ENCODE measurements at regions not wholly inside any gene's neighbourhood (a gene's known extent, or its start where the extent isn't known, plus 50 kb on each side); places are given as distances from the start of the nearest gene placed in this dataset.

DNA sequence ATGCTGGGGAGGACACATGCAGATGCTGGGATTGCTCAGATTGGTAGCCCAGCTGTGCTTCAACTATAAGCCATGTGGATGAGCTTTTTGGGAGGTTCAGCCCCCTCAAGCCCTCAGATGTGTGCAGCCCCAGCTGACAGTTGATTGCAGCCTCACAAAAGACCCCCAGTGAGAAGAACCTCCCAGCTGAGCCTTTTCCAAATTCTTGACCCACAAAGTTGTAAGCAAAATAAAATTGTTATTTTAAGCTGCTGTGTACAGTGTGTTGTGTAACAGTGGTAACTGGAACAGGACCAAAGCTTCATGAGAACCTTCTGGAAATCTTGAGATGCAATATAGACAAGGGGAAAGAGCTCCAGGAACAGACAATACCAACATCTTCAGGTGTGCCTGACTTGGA, 156.8 kb upstream of the IRX3 start:
- TF ChIP-seq, protein P1, sequence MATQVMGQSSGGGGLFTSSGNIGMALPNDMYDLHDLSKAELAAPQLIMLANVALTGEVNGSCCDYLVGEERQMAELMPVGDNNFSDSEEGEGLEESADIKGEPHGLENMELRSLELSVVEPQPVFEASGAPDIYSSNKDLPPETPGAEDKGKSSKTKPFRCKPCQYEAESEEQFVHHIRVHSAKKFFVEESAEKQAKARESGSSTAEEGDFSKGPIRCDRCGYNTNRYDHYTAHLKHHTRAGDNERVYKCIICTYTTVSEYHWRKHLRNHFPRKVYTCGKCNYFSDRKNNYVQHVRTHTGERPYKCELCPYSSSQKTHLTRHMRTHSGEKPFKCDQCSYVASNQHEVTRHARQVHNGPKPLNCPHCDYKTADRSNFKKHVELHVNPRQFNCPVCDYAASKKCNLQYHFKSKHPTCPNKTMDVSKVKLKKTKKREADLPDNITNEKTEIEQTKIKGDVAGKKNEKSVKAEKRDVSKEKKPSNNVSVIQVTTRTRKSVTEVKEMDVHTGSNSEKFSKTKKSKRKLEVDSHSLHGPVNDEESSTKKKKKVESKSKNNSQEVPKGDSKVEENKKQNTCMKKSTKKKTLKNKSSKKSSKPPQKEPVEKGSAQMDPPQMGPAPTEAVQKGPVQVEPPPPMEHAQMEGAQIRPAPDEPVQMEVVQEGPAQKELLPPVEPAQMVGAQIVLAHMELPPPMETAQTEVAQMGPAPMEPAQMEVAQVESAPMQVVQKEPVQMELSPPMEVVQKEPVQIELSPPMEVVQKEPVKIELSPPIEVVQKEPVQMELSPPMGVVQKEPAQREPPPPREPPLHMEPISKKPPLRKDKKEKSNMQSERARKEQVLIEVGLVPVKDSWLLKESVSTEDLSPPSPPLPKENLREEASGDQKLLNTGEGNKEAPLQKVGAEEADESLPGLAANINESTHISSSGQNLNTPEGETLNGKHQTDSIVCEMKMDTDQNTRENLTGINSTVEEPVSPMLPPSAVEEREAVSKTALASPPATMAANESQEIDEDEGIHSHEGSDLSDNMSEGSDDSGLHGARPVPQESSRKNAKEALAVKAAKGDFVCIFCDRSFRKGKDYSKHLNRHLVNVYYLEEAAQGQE (tag by site-specific recombination; IDR thresholded peaks at IDR 0.05) = no peak
- TF ChIP-seq ZNF138 (tag by site-specific recombination; IDR thresholded peaks at IDR 0.05; ENCODE audit: borderline replicate concordance) = no peak
- TF ChIP-seq ZFP3 (tag by site-specific recombination; IDR thresholded peaks at IDR 0.05; ENCODE audit: low read depth) = no peak
- no peak for TF ChIP-seq ZNF521 (tag by site-specific recombination; IDR thresholded peaks at IDR 0.05)
- TF ChIP-seq, protein P2, sequence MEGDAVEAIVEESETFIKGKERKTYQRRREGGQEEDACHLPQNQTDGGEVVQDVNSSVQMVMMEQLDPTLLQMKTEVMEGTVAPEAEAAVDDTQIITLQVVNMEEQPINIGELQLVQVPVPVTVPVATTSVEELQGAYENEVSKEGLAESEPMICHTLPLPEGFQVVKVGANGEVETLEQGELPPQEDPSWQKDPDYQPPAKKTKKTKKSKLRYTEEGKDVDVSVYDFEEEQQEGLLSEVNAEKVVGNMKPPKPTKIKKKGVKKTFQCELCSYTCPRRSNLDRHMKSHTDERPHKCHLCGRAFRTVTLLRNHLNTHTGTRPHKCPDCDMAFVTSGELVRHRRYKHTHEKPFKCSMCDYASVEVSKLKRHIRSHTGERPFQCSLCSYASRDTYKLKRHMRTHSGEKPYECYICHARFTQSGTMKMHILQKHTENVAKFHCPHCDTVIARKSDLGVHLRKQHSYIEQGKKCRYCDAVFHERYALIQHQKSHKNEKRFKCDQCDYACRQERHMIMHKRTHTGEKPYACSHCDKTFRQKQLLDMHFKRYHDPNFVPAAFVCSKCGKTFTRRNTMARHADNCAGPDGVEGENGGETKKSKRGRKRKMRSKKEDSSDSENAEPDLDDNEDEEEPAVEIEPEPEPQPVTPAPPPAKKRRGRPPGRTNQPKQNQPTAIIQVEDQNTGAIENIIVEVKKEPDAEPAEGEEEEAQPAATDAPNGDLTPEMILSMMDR (tag by site-specific recombination; IDR thresholded peaks at IDR 0.05) = no peak
- no peak for TF ChIP-seq YY1 (tag by site-specific recombination; IDR thresholded peaks at IDR 0.05)
- no peak for TF ChIP-seq GFI1B (tag by site-specific recombination; IDR thresholded peaks at IDR 0.05)
- no peak for TF ChIP-seq SALL2 (tag by site-specific recombination; IDR thresholded peaks at IDR 0.05; ENCODE audit: borderline replicate concordance)
- no peak for TF ChIP-seq ZNF10 (tag by site-specific recombination; IDR thresholded peaks at IDR 0.05)
- TF ChIP-seq, protein P3, sequence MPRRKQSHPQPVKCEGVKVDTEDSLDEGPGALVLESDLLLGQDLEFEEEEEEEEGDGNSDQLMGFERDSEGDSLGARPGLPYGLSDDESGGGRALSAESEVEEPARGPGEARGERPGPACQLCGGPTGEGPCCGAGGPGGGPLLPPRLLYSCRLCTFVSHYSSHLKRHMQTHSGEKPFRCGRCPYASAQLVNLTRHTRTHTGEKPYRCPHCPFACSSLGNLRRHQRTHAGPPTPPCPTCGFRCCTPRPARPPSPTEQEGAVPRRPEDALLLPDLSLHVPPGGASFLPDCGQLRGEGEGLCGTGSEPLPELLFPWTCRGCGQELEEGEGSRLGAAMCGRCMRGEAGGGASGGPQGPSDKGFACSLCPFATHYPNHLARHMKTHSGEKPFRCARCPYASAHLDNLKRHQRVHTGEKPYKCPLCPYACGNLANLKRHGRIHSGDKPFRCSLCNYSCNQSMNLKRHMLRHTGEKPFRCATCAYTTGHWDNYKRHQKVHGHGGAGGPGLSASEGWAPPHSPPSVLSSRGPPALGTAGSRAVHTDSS (tag by site-specific recombination; IDR thresholded peaks at IDR 0.05) = no peak
- no peak for TF ChIP-seq ZNF837 (tag by site-specific recombination; IDR thresholded peaks at IDR 0.05)
- TF ChIP-seq, protein P4, sequence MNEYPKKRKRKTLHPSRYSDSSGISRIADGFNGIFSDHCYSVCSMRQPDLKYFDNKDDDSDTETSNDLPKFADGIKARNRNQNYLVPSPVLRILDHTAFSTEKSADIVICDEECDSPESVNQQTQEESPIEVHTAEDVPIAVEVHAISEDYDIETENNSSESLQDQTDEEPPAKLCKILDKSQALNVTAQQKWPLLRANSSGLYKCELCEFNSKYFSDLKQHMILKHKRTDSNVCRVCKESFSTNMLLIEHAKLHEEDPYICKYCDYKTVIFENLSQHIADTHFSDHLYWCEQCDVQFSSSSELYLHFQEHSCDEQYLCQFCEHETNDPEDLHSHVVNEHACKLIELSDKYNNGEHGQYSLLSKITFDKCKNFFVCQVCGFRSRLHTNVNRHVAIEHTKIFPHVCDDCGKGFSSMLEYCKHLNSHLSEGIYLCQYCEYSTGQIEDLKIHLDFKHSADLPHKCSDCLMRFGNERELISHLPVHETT (tag by site-specific recombination; IDR thresholded peaks at IDR 0.05) = no peak
